GM06990 (cell line): ENCODE measurements at regions not wholly inside any gene's neighbourhood (a gene's known extent, or its start where the extent isn't known, plus 50 kb on each side); places are given as distances from the start of the nearest gene placed in this dataset.

Experiments used
- DNase-seq: peaks from one replicate; pipeline ENCODE4 v3.0.0-alpha.2; 2011; ENCODE audit not compliant: insufficient read length; ENCODE audit errors: extremely low read depth
- H3K27me3 ChIP-seq: replicated peaks from 2 replicates; pipeline ENCODE4 v1.6.0; 2011; ENCODE audit warnings: low read length; ENCODE audit not compliant: control insufficient read depth, insufficient read depth
- H3K36me3 ChIP-seq: 2 replicates; pipeline ENCODE4 v1.5.1; 2011; ENCODE audit warnings: low read length; ENCODE audit not compliant: control insufficient read depth, insufficient read depth
- H3K4me3 ChIP-seq: replicated peaks from 2 replicates; pipeline ENCODE4 v1.5.1; 2011; ENCODE audit warnings: low read depth, mild to moderate bottlenecking, control low read depth, low read length
- TF ChIP-seq, protein P1 (sequence below): IDR thresholded peaks from 2 replicates; pipeline ENCODE4 v1.5.1; 2011; ENCODE audit warnings: low read length, control low read depth, mild to moderate bottlenecking, inconsistent platforms; ENCODE audit not compliant: insufficient read depth, poor library complexity, severe bottlenecking

DNA sequence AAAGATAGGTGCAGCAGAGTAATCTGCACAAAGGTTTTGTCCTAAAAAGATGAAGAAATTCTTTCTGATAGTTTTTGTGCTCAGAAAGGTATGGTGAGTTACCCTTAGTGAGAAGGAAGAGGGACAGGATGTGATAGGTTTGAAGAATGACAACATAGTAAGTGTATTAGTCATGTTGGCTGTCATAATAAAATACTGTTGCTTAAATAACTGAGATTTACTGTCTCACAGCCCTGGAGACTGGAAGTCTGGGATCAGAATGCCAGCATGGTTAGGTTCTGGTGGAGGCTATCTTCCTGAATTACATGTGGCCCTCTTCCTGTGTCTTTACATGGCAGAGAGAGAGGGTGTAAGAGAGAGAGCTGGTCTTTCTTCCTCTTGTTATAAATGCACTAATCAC is 965.2 kb downstream of the TTLL7 start:
- DNase-seq = no peak
- TF ChIP-seq, protein P1, sequence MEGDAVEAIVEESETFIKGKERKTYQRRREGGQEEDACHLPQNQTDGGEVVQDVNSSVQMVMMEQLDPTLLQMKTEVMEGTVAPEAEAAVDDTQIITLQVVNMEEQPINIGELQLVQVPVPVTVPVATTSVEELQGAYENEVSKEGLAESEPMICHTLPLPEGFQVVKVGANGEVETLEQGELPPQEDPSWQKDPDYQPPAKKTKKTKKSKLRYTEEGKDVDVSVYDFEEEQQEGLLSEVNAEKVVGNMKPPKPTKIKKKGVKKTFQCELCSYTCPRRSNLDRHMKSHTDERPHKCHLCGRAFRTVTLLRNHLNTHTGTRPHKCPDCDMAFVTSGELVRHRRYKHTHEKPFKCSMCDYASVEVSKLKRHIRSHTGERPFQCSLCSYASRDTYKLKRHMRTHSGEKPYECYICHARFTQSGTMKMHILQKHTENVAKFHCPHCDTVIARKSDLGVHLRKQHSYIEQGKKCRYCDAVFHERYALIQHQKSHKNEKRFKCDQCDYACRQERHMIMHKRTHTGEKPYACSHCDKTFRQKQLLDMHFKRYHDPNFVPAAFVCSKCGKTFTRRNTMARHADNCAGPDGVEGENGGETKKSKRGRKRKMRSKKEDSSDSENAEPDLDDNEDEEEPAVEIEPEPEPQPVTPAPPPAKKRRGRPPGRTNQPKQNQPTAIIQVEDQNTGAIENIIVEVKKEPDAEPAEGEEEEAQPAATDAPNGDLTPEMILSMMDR = no peak
- Histone ChIP-seq H3K36me3 (no peaks in the 10 kb centered on the region), H3K4me3 (no peak overlapping the region), H3K27me3 (no peaks in the 10 kb centered on the region)

DNA sequence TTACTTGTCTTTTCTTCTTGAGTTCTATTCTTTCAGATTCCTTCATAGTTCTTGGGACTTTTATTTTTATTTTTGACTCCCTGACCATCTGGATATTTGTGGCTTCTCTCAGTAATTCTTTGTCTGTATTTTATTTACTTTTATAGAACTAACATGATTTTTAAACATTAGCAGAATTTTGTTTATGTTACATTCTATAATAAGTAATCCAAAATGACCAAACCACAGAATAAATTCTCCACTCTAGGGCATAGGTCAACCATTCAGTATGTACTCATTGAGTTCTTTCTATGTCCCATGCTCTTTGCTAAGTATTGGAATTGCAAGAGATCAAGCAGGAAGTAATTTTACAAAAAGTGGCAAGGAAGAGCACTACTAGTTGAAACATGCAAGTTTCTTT is 969.0 kb downstream of the TTLL7 start:
- Histone ChIP-seq H3K4me3 (no peak overlapping the region), H3K36me3 (no peaks in the 10 kb centered on the region), H3K27me3 (no peaks in the 10 kb centered on the region)
- TF ChIP-seq, protein P1 = no peak
- DNase-seq = no peak

DNA sequence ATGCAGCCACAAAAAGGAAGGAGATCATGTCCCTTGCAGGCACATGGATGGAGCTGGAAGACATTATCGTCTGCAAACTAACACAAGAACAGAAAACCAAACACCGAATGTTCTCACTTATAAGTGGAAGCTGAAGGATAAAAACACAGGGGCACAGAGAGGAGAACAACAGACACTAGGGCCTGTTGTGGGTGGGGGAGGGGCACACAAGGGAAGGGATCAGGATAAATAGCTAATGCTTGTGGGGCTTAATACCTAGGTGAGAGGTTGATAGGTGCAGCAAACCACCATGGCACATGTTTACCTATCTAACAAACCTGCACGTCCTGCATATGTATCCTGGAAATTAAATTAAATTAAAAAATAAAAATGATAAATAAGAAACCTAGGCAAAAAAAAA is 969.9 kb downstream of the TTLL7 start:
- Histone ChIP-seq H3K27me3 (no peaks in the 10 kb centered on the region), H3K36me3 (no peaks in the 10 kb centered on the region), H3K4me3 (no peak overlapping the region)
- TF ChIP-seq, protein P1 = no peak
- DNase-seq = no peak

DNA sequence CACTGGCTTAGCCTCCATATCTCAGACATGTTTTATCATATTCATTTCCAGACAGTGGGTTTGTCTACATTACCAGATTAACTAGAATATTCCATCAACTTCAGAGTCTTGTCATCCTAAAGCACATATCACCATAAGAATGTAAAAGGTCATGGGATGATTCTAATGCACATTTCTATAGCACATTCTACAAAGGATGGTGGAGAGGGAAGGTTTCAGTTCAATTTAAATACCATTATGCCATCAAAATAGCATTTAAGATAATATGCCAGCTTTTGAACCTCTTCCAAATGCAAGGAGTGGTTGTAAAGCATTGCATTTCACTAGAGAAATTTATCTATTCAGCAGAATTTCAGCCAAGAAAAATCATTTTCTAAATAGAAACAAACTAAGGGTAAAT is 970.5 kb downstream of the TTLL7 start:
- no peak for DNase-seq
- no peaks in the 10 kb centered on the region for H3K36me3 ChIP-seq
- H3K4me3 ChIP-seq = no peak overlapping the region
- TF ChIP-seq, protein P1 = no peak
- H3K27me3 ChIP-seq = no peaks in the 10 kb centered on the region

DNA sequence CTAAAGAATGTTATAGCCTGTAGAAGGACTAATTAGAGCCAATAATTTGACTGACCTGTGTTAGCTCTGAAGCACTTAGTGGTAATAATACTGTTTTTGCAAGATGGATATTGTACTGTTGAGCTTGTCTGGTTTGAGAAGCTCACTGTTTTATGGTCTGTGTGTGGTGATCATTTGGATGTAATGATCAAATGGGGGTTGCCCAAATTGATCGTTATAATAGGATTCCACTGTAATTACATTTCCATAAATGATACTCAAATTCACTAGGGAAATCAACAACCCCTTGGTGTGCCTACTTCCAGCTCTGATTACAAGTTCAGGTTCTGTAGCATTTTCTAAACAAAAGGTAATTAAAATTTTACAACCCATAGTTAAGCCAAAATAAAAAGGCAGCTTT is 971.4 kb downstream of the TTLL7 start:
- Histone ChIP-seq H3K27me3 (no peaks in the 10 kb centered on the region), H3K4me3 (no peak overlapping the region), H3K36me3 (no peaks in the 10 kb centered on the region)
- no peak for DNase-seq
- TF ChIP-seq, protein P1 = no peak

DNA sequence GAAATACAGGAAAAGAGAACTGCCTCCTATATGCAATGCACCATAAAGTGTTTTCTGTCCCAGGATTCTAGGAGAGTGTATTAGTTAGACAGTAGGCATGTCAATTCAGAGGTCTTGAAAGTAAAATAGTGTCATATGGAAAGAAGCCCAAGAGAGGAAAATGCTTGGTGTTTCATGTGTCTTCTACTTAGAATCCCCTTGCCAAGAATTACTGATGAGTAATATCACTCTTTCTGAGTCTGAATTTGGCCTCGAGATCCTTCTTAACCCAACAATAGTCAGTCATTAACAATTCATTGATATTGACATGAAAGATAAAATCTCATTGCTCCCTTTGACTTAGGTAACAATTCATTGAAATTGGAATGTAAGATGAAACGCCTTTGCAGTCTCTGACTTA is 972.2 kb downstream of the TTLL7 start:
- Histone ChIP-seq H3K36me3 (no peaks in the 10 kb centered on the region), H3K27me3 (no peaks in the 10 kb centered on the region), H3K4me3 (no peak overlapping the region)
- no peak for DNase-seq
- TF ChIP-seq, protein P1 = no peak
